Transverse colon (tissue), 4 donors: ENCODE measurements at regions not wholly inside any gene's neighbourhood (a gene's known extent, or its start where the extent isn't known, plus 50 kb on each side); places are given as distances from the start of the nearest gene placed in this dataset.

Experiments
- DNase-seq: peaks from one replicate; pipeline ENCODE4 v3.0.0-alpha.2; 2019
- H3K27ac ChIP-seq, 4 donors: fragments of 200-600 bp; sonication (generic); 2 replicates each; pipeline ENCODE4 v1.5.1; 2016 to 2018; ENCODE audit warnings: inconsistent platforms in 4 of 4
- H3K27me3 ChIP-seq: fragments of 200-600 bp; sonication (generic); 2 replicates; pipeline ENCODE4 v1.5.1; 2017; ENCODE audit warnings: inconsistent platforms
- H3K36me3 ChIP-seq, 4 donors: fragments of 200-600 bp; sonication (generic); 2 replicates each; pipeline ENCODE4 v1.5.1; 2017 to 2019; ENCODE audit warnings: inconsistent platforms in 4 of 4
- H3K4me1 ChIP-seq, 4 donors: fragments of 200-600 bp; sonication (generic); 2 replicates each; pipeline ENCODE4 v1.5.1; 2017 to 2020; ENCODE audit warnings: inconsistent platforms in 4 of 4
- H3K4me3 ChIP-seq, 4 donors: fragments of 200-600 bp; sonication (generic); 1 replicate in 1 of 4; 2 replicates in 3 of 4; pipeline versions ENCODE4 v1.5.1 to v1.6.1; 2017 to 2019; ENCODE audit warnings: inconsistent platforms in 4 of 4
- H3K9me3 ChIP-seq, 2 donors: fragments of 200-600 bp; sonication (generic); 2 replicates each; pipeline ENCODE4 v1.5.1; 2017 to 2019; ENCODE audit warnings: inconsistent platforms in 2 of 2
- CTCF ChIP-seq, 5 experiments: fragments of 200-600 bp in 3 of 5; fragments of 450-650 bp in 2 of 5; sonication (generic) in 3 of 5; IDR thresholded peaks; 1 replicate in 2 of 5; 2 replicates in 3 of 5; pipeline ENCODE4 v1.5.1; 2016 to 2017; ENCODE audit warnings: antibody characterized with exemption in 5 of 5, inconsistent platforms in 3 of 5, mild to moderate bottlenecking in 2 of 5, moderate library complexity in 1 of 5
- EP300 ChIP-seq: sonication (generic); formaldehyde crosslinking; IDR thresholded peaks from one replicate; pipeline ENCODE4 v1.6.1; 2017; ENCODE audit warnings: antibody characterized with exemption, low read depth
- POLR2A ChIP-seq: fragments of 450-650 bp; IDR thresholded peaks from one replicate; pipeline ENCODE4 v1.6.1; 2016; ENCODE audit warnings: antibody characterized with exemption, mild to moderate bottlenecking, moderate library complexity
- POLR2AphosphoS5 ChIP-seq, 3 donors: sonication (generic); formaldehyde crosslinking; IDR thresholded peaks; one replicate each; pipeline ENCODE4 v1.6.1; 2016; ENCODE audit warnings: antibody characterized with exemption in 3 of 3
- WGBS, 2 donors: methylation state at CpG; one replicate each; pipeline ENCODE4 v1.1.5; 2018; ENCODE audit warnings: low coverage in 1 of 2; 5-methylcytosine and 5-hydroxymethylcytosine counted together
- in situ Hi-C, 4 donors: fragments of 200-750 bp; cut with MboI; loops; one replicate each; pipeline versions ENCODE4 v1.15.0 to v1.15.1; 2017; ENCODE audit warnings: low sequenced_read_pairs in 3 of 4, low pct_ligation_motif_present in 1 of 4, low pct_unique_long_range_greater_than_20kb in 1 of 4
- intact Hi-C: fragments of 100-400 bp; cut with DNase I; formaldehyde crosslinking; loops from one replicate; pipeline ENCODE4 v1.15.1; 2023; ENCODE audit warnings: low total_unique reads

- in situ Hi-C loops: no loop called here
- no peak overlapping the region for H3K27ac ChIP-seq
- H3K27me3 ChIP-seq: no peaks in the 10 kb centered on the region
- H3K36me3 ChIP-seq: no peaks in the 10 kb centered on the region
- no peaks in the 10 kb centered on the region for H3K4me1 ChIP-seq
- 74 to 78% methylated on average over 4 to 7 of the region's 7 CpGs for WGBS, 2 donors
- H3K4me3 ChIP-seq: no peak overlapping the region
- no peak for DNase-seq
- no peak for TF ChIP-seq EP300
- TF ChIP-seq POLR2AphosphoS5 (IDR thresholded peaks at IDR 0.05): no peak
- no peak for TF ChIP-seq POLR2A
- TF ChIP-seq CTCF (IDR thresholded peaks at IDR 0.05): no peak
- no peaks in the 10 kb centered on the region for H3K9me3 ChIP-seq
- intact Hi-C loops: no loop called here
Measured at GRCh38 chr1:200253774-200254495, 155.9 kb downstream of the ZNF281 start.

GRCh38 chr1:200252531-200252930, 157.3 kb downstream of the ZNF281 start:
- intact Hi-C loops: no loop called here
- no peak overlapping the region for H3K27ac ChIP-seq
- in situ Hi-C loops: no loop called here

GRCh38 chr1:200250469-200250868, 159.4 kb downstream of the ZNF281 start:
- TF ChIP-seq CTCF (IDR thresholded peaks at IDR 0.05) (no peak), POLR2AphosphoS5 (IDR thresholded peaks at IDR 0.05) (no peak), EP300 (no peak), POLR2A (no peak)
- H3K27me3 ChIP-seq: no peaks in the 10 kb centered on the region
- no peaks in the 10 kb centered on the region for H3K4me1 ChIP-seq
- intact Hi-C loops: no loop called here
- H3K36me3 ChIP-seq: no peaks in the 10 kb centered on the region
- H3K27ac ChIP-seq: no peak overlapping the region
- H3K4me3 ChIP-seq: no peak overlapping the region
- in situ Hi-C loops: no loop called here
- no peaks in the 10 kb centered on the region for H3K9me3 ChIP-seq
- WGBS, 2 donors: 59 to 84% methylated on average over 4 to 5 of the region's 5 CpGs
- no peak for DNase-seq

More at GRCh38 chr1:200252531-200252930, 157.3 kb downstream of the ZNF281 start:
- H3K27me3 ChIP-seq: no peaks in the 10 kb centered on the region
- TF ChIP-seq CTCF (IDR thresholded peaks at IDR 0.05): no peak
- no peaks in the 10 kb centered on the region for H3K9me3 ChIP-seq
- DNase-seq: no peak
- H3K4me1 ChIP-seq: no peaks in the 10 kb centered on the region
- WGBS, 2 donors: 74 to 92% methylated on average over 5 of the region's 5 CpGs
- H3K4me3 ChIP-seq: no peak overlapping the region
- no peaks in the 10 kb centered on the region for H3K36me3 ChIP-seq

- TF ChIP-seq POLR2AphosphoS5 (IDR thresholded peaks at IDR 0.05) (no peak), EP300 (no peak), CTCF (IDR thresholded peaks at IDR 0.05) (no peak), POLR2A (no peak)
- Histone ChIP-seq H3K27me3 (no peaks in the 10 kb centered on the region), H3K4me3 (no peak overlapping the region), H3K36me3 (no peaks in the 10 kb centered on the region), H3K9me3 (no peaks in the 10 kb centered on the region), H3K4me1 (no peaks in the 10 kb centered on the region), H3K27ac (no peak overlapping the region)
- DNase-seq: no peak
- 28 to 58% methylated on average over 6 to 8 of the region's 8 CpGs for WGBS, 2 donors
- in situ Hi-C loops: no loop called here
- intact Hi-C loops: no loop called here
Measured at GRCh38 chr1:200248541-200248940, 161.3 kb downstream of the ZNF281 start.
